ENCODE measurements at regions not wholly inside any gene's neighbourhood (a gene's known extent, or its start where the extent isn't known, plus 50 kb on each side); places are given as distances from the start of the nearest gene placed in this dataset.

GRCh38 chr14:44606576-44606975, 99.5 kb upstream of the FSCB start:
- TF ChIP-seq, protein P1, sequence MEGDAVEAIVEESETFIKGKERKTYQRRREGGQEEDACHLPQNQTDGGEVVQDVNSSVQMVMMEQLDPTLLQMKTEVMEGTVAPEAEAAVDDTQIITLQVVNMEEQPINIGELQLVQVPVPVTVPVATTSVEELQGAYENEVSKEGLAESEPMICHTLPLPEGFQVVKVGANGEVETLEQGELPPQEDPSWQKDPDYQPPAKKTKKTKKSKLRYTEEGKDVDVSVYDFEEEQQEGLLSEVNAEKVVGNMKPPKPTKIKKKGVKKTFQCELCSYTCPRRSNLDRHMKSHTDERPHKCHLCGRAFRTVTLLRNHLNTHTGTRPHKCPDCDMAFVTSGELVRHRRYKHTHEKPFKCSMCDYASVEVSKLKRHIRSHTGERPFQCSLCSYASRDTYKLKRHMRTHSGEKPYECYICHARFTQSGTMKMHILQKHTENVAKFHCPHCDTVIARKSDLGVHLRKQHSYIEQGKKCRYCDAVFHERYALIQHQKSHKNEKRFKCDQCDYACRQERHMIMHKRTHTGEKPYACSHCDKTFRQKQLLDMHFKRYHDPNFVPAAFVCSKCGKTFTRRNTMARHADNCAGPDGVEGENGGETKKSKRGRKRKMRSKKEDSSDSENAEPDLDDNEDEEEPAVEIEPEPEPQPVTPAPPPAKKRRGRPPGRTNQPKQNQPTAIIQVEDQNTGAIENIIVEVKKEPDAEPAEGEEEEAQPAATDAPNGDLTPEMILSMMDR (conservative IDR thresholded peaks at IDR 0.05; ENCODE audit: low read length) = no peak
- TF ChIP-seq EZH2phosphoT487 (IDR thresholded peaks at IDR 0.05; ENCODE audit: borderline replicate concordance, low read depth, low read length) = no peak

Measured in OCI-LY7 (cell line).